Uterus (tissue), 3 donors: ENCODE measurements at regions not wholly inside any gene's neighbourhood (a gene's known extent, or its start where the extent isn't known, plus 50 kb on each side); places are given as distances from the start of the nearest gene placed in this dataset.

Source experiments
- DNase-seq, 2 donors: peaks; one replicate each; pipeline ENCODE4 v3.0.0-alpha.2; 2019 to 2020
- H3K27ac ChIP-seq, 2 donors: fragments of 200-600 bp; sonication (generic); 1 replicate in 1 of 2; 2 replicates in 1 of 2; pipeline ENCODE4 v1.5.1; 2016 to 2018
- H3K27me3 ChIP-seq, 2 donors: fragments of 200-600 bp; sonication (generic); one replicate each; pipeline ENCODE4 v1.5.1; 2018 to 2019; ENCODE audit warnings: control low read depth in 1 of 2
- H3K36me3 ChIP-seq, 2 donors: fragments of 200-600 bp; sonication (generic); one replicate each; pipeline ENCODE4 v1.5.1; 2019; ENCODE audit warnings: control low read depth in 1 of 2
- H3K4me1 ChIP-seq, 2 donors: fragments of 200-600 bp; sonication (generic); one replicate each; pipeline ENCODE4 v1.5.1; 2018 to 2019; ENCODE audit warnings: control low read depth in 1 of 2
- H3K4me3 ChIP-seq, 2 donors: fragments of 200-600 bp; sonication (generic); 1 replicate in 1 of 2; 2 replicates in 1 of 2; pipeline ENCODE4 v1.5.1; 2018 to 2019; ENCODE audit warnings: mild to moderate bottlenecking in 1 of 2
- H3K9me3 ChIP-seq, 2 donors: fragments of 200-600 bp; sonication (generic); one replicate each; pipeline ENCODE4 v1.5.1; 2019; ENCODE audit warnings: control low read depth in 1 of 2
- CTCF ChIP-seq, 4 experiments: fragments of 200-600 bp in 2 of 4; fragments of 450-650 bp in 2 of 4; sonication (generic) in 2 of 4; IDR thresholded peaks; one replicate each; pipeline ENCODE4 v1.5.1; 2016 to 2019; ENCODE audit warnings: antibody characterized with exemption in 4 of 4, mild to moderate bottlenecking in 2 of 4, moderate library complexity in 1 of 4
- POLR2A ChIP-seq, 2 donors: fragments of 450-650 bp; IDR thresholded peaks; one replicate each; pipeline ENCODE4 v1.6.1; 2016; ENCODE audit warnings: antibody characterized with exemption in 2 of 2, mild to moderate bottlenecking in 1 of 2, moderate library complexity in 1 of 2
- intact Hi-C: fragments of 100-400 bp; cut with DNase I; formaldehyde crosslinking; loops from one replicate; pipeline ENCODE4 v1.15.1; 2023; ENCODE audit warnings: low total_unique reads
- donor health status: DM: yes; HTN: yes; CAD: no.

GRCh38 chr13:50340551-50341287, 325.5 kb downstream of the KCNRG start:
- Histone ChIP-seq H3K4me1 (no peaks in the 10 kb centered on the region), H3K36me3 (no peaks in the 10 kb centered on the region), H3K9me3 (no peaks in the 10 kb centered on the region), H3K27ac (no peak overlapping the region), H3K27me3 (no peaks in the 10 kb centered on the region), H3K4me3 (no peak overlapping the region)
- DNase-seq, result peak in 1 of 2 donors; percentile 33
- TF ChIP-seq CTCF (IDR thresholded peaks at IDR 0.05) (no peak), POLR2A (IDR thresholded peaks at IDR 0.05) (no peak)
- intact Hi-C loops, result no loop called here

- no peaks in the 10 kb centered on the region for H3K9me3 ChIP-seq
- no peak overlapping the region for H3K4me3 ChIP-seq
- intact Hi-C loops, result no loop called here
- H3K27ac ChIP-seq, result no peak overlapping the region
- H3K27me3 ChIP-seq, result no peaks in the 10 kb centered on the region
- TF ChIP-seq CTCF (IDR thresholded peaks at IDR 0.05), result no peak
- TF ChIP-seq POLR2A (IDR thresholded peaks at IDR 0.05), result no peak
- no peaks in the 10 kb centered on the region for H3K4me1 ChIP-seq
- no peaks in the 10 kb centered on the region for H3K36me3 ChIP-seq
- no peak for DNase-seq
Measured at GRCh38 chr13:50341526-50341925, 326.3 kb downstream of the KCNRG start.

GRCh38 chr13:50344717-50345116, 329.5 kb downstream of the KCNRG start:
- H3K27me3 ChIP-seq, result no peaks in the 10 kb centered on the region
- H3K4me1 ChIP-seq, result no peaks in the 10 kb centered on the region
- TF ChIP-seq CTCF (IDR thresholded peaks at IDR 0.05) (no peak), POLR2A (IDR thresholded peaks at IDR 0.05) (no peak)
- intact Hi-C loops, result no loop called here
- no peak for DNase-seq
- H3K27ac ChIP-seq, result no peak overlapping the region
- no peak overlapping the region for H3K4me3 ChIP-seq
- H3K36me3 ChIP-seq, result no peaks in the 10 kb centered on the region
- H3K9me3 ChIP-seq, result no peaks in the 10 kb centered on the region

- no peaks in the 10 kb centered on the region for H3K27me3 ChIP-seq
- no peak for DNase-seq
- no peaks in the 10 kb centered on the region for H3K36me3 ChIP-seq
- no peaks in the 10 kb centered on the region for H3K4me1 ChIP-seq
- TF ChIP-seq POLR2A (IDR thresholded peaks at IDR 0.05), result no peak
- TF ChIP-seq CTCF (IDR thresholded peaks at IDR 0.05), result no peak
- intact Hi-C loops, result no loop called here
- no peak overlapping the region for H3K4me3 ChIP-seq
- no peak overlapping the region for H3K27ac ChIP-seq
- H3K9me3 ChIP-seq, result no peaks in the 10 kb centered on the region
Measured at GRCh38 chr13:50345804-50346203, 330.6 kb downstream of the KCNRG start.

GRCh38 chr13:50348371-50348770, 333.1 kb downstream of the KCNRG start:
- no peaks in the 10 kb centered on the region for H3K9me3 ChIP-seq
- DNase-seq, result no peak
- H3K4me3 ChIP-seq, result no peak overlapping the region
- H3K27me3 ChIP-seq, result no peaks in the 10 kb centered on the region
- intact Hi-C loops, result no loop called here
- H3K36me3 ChIP-seq, result no peaks in the 10 kb centered on the region
- no peak for TF ChIP-seq POLR2A (IDR thresholded peaks at IDR 0.05)
- no peak for TF ChIP-seq CTCF (IDR thresholded peaks at IDR 0.05)
- H3K4me1 ChIP-seq, result no peaks in the 10 kb centered on the region
- H3K27ac ChIP-seq, result no peak overlapping the region
